ENCODE measurements at regions not wholly inside any gene's neighbourhood (a gene's known extent, or its start where the extent isn't known, plus 50 kb on each side); places are given as distances from the start of the nearest gene placed in this dataset.

GRCh38 chr3:40657623-40658022 lies 132.9 kb downstream of the ZNF621 start:
- Histone ChIP-seq H3K4me3 (ENCODE audit: low read depth in 1 of 2, low read length in 2 of 2) (no peak overlapping the region), H3K9me3 (ENCODE audit: control insufficient read depth in 2 of 2, insufficient read depth in 1 of 2, low read depth in 1 of 2, low read length in 1 of 2) (no peaks in the 10 kb centered on the region), H3K36me3 (ENCODE audit: control insufficient read depth in 2 of 2, insufficient read depth in 2 of 2, low read length in 1 of 2) (no peaks in the 10 kb centered on the region), H3K4me1 (ENCODE audit: control insufficient read depth in 2 of 2, insufficient read depth in 2 of 2, low read length in 1 of 2) (no peaks in the 10 kb centered on the region), H3K27me3 (ENCODE audit: control insufficient read depth in 1 of 2, insufficient read depth in 2 of 2, low read length in 2 of 2) (no peaks in the 10 kb centered on the region), H3K27ac (ENCODE audit: low read depth in 2 of 2, low read length in 1 of 2) (no peak overlapping the region)
- 93 to 96% methylated on average over 3 of the region's 3 CpGs for WGBS, 2 donors

GRCh38 chr3:40658305-40658704 lies 133.5 kb downstream of the ZNF621 start:
- H3K4me3 ChIP-seq (ENCODE audit: low read depth in 1 of 2, low read length in 2 of 2): no peak overlapping the region
- 83 to 87% methylated on average over 5 of the region's 5 CpGs for WGBS, 2 donors
- no peaks in the 10 kb centered on the region for H3K36me3 ChIP-seq (ENCODE audit: control insufficient read depth in 2 of 2, insufficient read depth in 2 of 2, low read length in 1 of 2)
- H3K9me3 ChIP-seq (ENCODE audit: control insufficient read depth in 2 of 2, insufficient read depth in 1 of 2, low read depth in 1 of 2, low read length in 1 of 2): no peaks in the 10 kb centered on the region
- no peaks in the 10 kb centered on the region for H3K4me1 ChIP-seq (ENCODE audit: control insufficient read depth in 2 of 2, insufficient read depth in 2 of 2, low read length in 1 of 2)
- H3K27me3 ChIP-seq (ENCODE audit: control insufficient read depth in 1 of 2, insufficient read depth in 2 of 2, low read length in 2 of 2): no peaks in the 10 kb centered on the region
- H3K27ac ChIP-seq (ENCODE audit: low read depth in 2 of 2, low read length in 1 of 2): no peak overlapping the region

GRCh38 chr3:40660554-40660953 lies 135.8 kb downstream of the ZNF621 start:
- H3K4me1 ChIP-seq (ENCODE audit: control insufficient read depth in 2 of 2, insufficient read depth in 2 of 2, low read length in 1 of 2): no peaks in the 10 kb centered on the region
- H3K27ac ChIP-seq (ENCODE audit: low read depth in 2 of 2, low read length in 1 of 2): no peak overlapping the region
- no peaks in the 10 kb centered on the region for H3K9me3 ChIP-seq (ENCODE audit: control insufficient read depth in 2 of 2, insufficient read depth in 1 of 2, low read depth in 1 of 2, low read length in 1 of 2)
- H3K27me3 ChIP-seq (ENCODE audit: control insufficient read depth in 1 of 2, insufficient read depth in 2 of 2, low read length in 2 of 2): no peaks in the 10 kb centered on the region
- H3K36me3 ChIP-seq (ENCODE audit: control insufficient read depth in 2 of 2, insufficient read depth in 2 of 2, low read length in 1 of 2): no peaks in the 10 kb centered on the region
- 85 to 90% methylated on average over 1 of the region's 1 CpG for WGBS, 2 donors
- H3K4me3 ChIP-seq (ENCODE audit: low read depth in 1 of 2, low read length in 2 of 2): no peak overlapping the region

GRCh38 chr3:40661284-40661683 lies 136.5 kb downstream of the ZNF621 start:
- H3K27ac ChIP-seq (ENCODE audit: low read depth in 2 of 2, low read length in 1 of 2): no peak overlapping the region
- H3K4me3 ChIP-seq (ENCODE audit: low read depth in 1 of 2, low read length in 2 of 2): no peak overlapping the region
- H3K4me1 ChIP-seq (ENCODE audit: control insufficient read depth in 2 of 2, insufficient read depth in 2 of 2, low read length in 1 of 2): no peaks in the 10 kb centered on the region
- 93 to 100% methylated on average over 1 of the region's 1 CpG for WGBS, 2 donors
- H3K27me3 ChIP-seq (ENCODE audit: control insufficient read depth in 1 of 2, insufficient read depth in 2 of 2, low read length in 2 of 2): no peaks in the 10 kb centered on the region
- H3K9me3 ChIP-seq (ENCODE audit: control insufficient read depth in 2 of 2, insufficient read depth in 1 of 2, low read depth in 1 of 2, low read length in 1 of 2): no peaks in the 10 kb centered on the region
- H3K36me3 ChIP-seq (ENCODE audit: control insufficient read depth in 2 of 2, insufficient read depth in 2 of 2, low read length in 1 of 2): no peaks in the 10 kb centered on the region

GRCh38 chr3:40663280-40663679 lies 138.5 kb downstream of the ZNF621 start:
- Histone ChIP-seq H3K4me3 (ENCODE audit: low read depth in 1 of 2, low read length in 2 of 2) (no peak overlapping the region), H3K36me3 (ENCODE audit: control insufficient read depth in 2 of 2, insufficient read depth in 2 of 2, low read length in 1 of 2) (no peaks in the 10 kb centered on the region), H3K9me3 (ENCODE audit: control insufficient read depth in 2 of 2, insufficient read depth in 1 of 2, low read depth in 1 of 2, low read length in 1 of 2) (no peaks in the 10 kb centered on the region), H3K27ac (ENCODE audit: low read depth in 2 of 2, low read length in 1 of 2) (no peak overlapping the region), H3K4me1 (ENCODE audit: control insufficient read depth in 2 of 2, insufficient read depth in 2 of 2, low read length in 1 of 2) (no peaks in the 10 kb centered on the region), H3K27me3 (ENCODE audit: control insufficient read depth in 1 of 2, insufficient read depth in 2 of 2, low read length in 2 of 2) (no peaks in the 10 kb centered on the region)
- WGBS, 2 donors: 79 to 80% methylated on average over 6 of the region's 6 CpGs

- H3K9me3 ChIP-seq (ENCODE audit: control insufficient read depth in 2 of 2, insufficient read depth in 1 of 2, low read depth in 1 of 2, low read length in 1 of 2): no peaks in the 10 kb centered on the region
- no peak overlapping the region for H3K27ac ChIP-seq (ENCODE audit: low read depth in 2 of 2, low read length in 1 of 2)
- H3K4me3 ChIP-seq (ENCODE audit: low read depth in 1 of 2, low read length in 2 of 2): no peak overlapping the region
- no peaks in the 10 kb centered on the region for H3K4me1 ChIP-seq (ENCODE audit: control insufficient read depth in 2 of 2, insufficient read depth in 2 of 2, low read length in 1 of 2)
- WGBS, 2 donors: 86 to 92% methylated on average over 5 of the region's 5 CpGs
- no peaks in the 10 kb centered on the region for H3K27me3 ChIP-seq (ENCODE audit: control insufficient read depth in 1 of 2, insufficient read depth in 2 of 2, low read length in 2 of 2)
- H3K36me3 ChIP-seq (ENCODE audit: control insufficient read depth in 2 of 2, insufficient read depth in 2 of 2, low read length in 1 of 2): no peaks in the 10 kb centered on the region
Measured at GRCh38 chr3:40669176-40669575, 144.4 kb downstream of the ZNF621 start.

GRCh38 chr3:40672861-40673260 lies 148.1 kb downstream of the ZNF621 start:
- Histone ChIP-seq H3K4me3 (ENCODE audit: low read depth in 1 of 2, low read length in 2 of 2) (no peak overlapping the region), H3K27me3 (ENCODE audit: control insufficient read depth in 1 of 2, insufficient read depth in 2 of 2, low read length in 2 of 2) (no peaks in the 10 kb centered on the region), H3K36me3 (ENCODE audit: control insufficient read depth in 2 of 2, insufficient read depth in 2 of 2, low read length in 1 of 2) (no peaks in the 10 kb centered on the region), H3K9me3 (ENCODE audit: control insufficient read depth in 2 of 2, insufficient read depth in 1 of 2, low read depth in 1 of 2, low read length in 1 of 2) (no peaks in the 10 kb centered on the region), H3K27ac (ENCODE audit: low read depth in 2 of 2, low read length in 1 of 2) (no peak overlapping the region), H3K4me1 (ENCODE audit: control insufficient read depth in 2 of 2, insufficient read depth in 2 of 2, low read length in 1 of 2) (no peaks in the 10 kb centered on the region)
- WGBS, 2 donors: 97% methylated on average over 1 of the region's 1 CpG

GRCh38 chr3:40677321-40677720 lies 152.6 kb downstream of the ZNF621 start:
- H3K4me1 ChIP-seq (ENCODE audit: control insufficient read depth in 2 of 2, insufficient read depth in 2 of 2, low read length in 1 of 2): no peaks in the 10 kb centered on the region
- no peak overlapping the region for H3K27ac ChIP-seq (ENCODE audit: low read depth in 2 of 2, low read length in 1 of 2)
- 68 to 72% methylated on average over 3 of the region's 3 CpGs for WGBS, 2 donors
- no peaks in the 10 kb centered on the region for H3K9me3 ChIP-seq (ENCODE audit: control insufficient read depth in 2 of 2, insufficient read depth in 1 of 2, low read depth in 1 of 2, low read length in 1 of 2)
- H3K4me3 ChIP-seq (ENCODE audit: low read depth in 1 of 2, low read length in 2 of 2): no peak overlapping the region
- H3K36me3 ChIP-seq (ENCODE audit: control insufficient read depth in 2 of 2, insufficient read depth in 2 of 2, low read length in 1 of 2): no peaks in the 10 kb centered on the region
- H3K27me3 ChIP-seq (ENCODE audit: control insufficient read depth in 1 of 2, insufficient read depth in 2 of 2, low read length in 2 of 2): no peaks in the 10 kb centered on the region

- Histone ChIP-seq H3K9me3 (ENCODE audit: control insufficient read depth in 2 of 2, insufficient read depth in 1 of 2, low read depth in 1 of 2, low read length in 1 of 2) (no peaks in the 10 kb centered on the region), H3K4me1 (ENCODE audit: control insufficient read depth in 2 of 2, insufficient read depth in 2 of 2, low read length in 1 of 2) (no peaks in the 10 kb centered on the region), H3K27me3 (ENCODE audit: control insufficient read depth in 1 of 2, insufficient read depth in 2 of 2, low read length in 2 of 2) (no peaks in the 10 kb centered on the region), H3K27ac (ENCODE audit: low read depth in 2 of 2, low read length in 1 of 2) (no peak overlapping the region), H3K4me3 (ENCODE audit: low read depth in 1 of 2, low read length in 2 of 2) (no peak overlapping the region), H3K36me3 (ENCODE audit: control insufficient read depth in 2 of 2, insufficient read depth in 2 of 2, low read length in 1 of 2) (no peaks in the 10 kb centered on the region)
- whole genome bisulfite sequencing, 2 donors: 57 to 75% methylated on average over 3 of the region's 3 CpGs
Measured at GRCh38 chr3:40677749-40678148, 153.0 kb downstream of the ZNF621 start.

GRCh38 chr3:40679290-40679689 lies 154.5 kb downstream of the ZNF621 start:
- 91 to 92% methylated on average over 4 of the region's 4 CpGs for WGBS, 2 donors

More at GRCh38 chr3:40679290-40679689, 154.5 kb downstream of the ZNF621 start:
- Histone ChIP-seq H3K36me3 (ENCODE audit: control insufficient read depth in 2 of 2, insufficient read depth in 2 of 2, low read length in 1 of 2) (no peaks in the 10 kb centered on the region), H3K4me3 (ENCODE audit: low read depth in 1 of 2, low read length in 2 of 2) (no peak overlapping the region), H3K4me1 (ENCODE audit: control insufficient read depth in 2 of 2, insufficient read depth in 2 of 2, low read length in 1 of 2) (no peaks in the 10 kb centered on the region), H3K27me3 (ENCODE audit: control insufficient read depth in 1 of 2, insufficient read depth in 2 of 2, low read length in 2 of 2) (no peaks in the 10 kb centered on the region), H3K9me3 (ENCODE audit: control insufficient read depth in 2 of 2, insufficient read depth in 1 of 2, low read depth in 1 of 2, low read length in 1 of 2) (no peaks in the 10 kb centered on the region), H3K27ac (ENCODE audit: low read depth in 2 of 2, low read length in 1 of 2) (no peak overlapping the region)

Data from esophagus (tissue), 2 donors.